ENCODE measurements at regions not wholly inside any gene's neighbourhood (a gene's known extent, or its start where the extent isn't known, plus 50 kb on each side); places are given as distances from the start of the nearest gene placed in this dataset.

GRCh38 chr7:119283353-119283752 lies 989.6 kb upstream of the KCND2 start:
- H4K91ac ChIP-seq (ENCODE audit: insufficient read depth, low read depth, low read length), result no peak overlapping the region
- no TSS peak for BruUV-seq (replicated peaks)
- H3K23ac ChIP-seq (ENCODE audit: low read depth, low read length), result no peak overlapping the region
- no peak for ATAC-seq (ENCODE audit: low read depth)
- dilution Hi-C loops (cut with HindIII; ENCODE audit: low sequenced_read_pairs, unreplicated experiment), result no loop called here
- DNase-seq, result no peak
- intact Hi-C loops (cut with micrococcal nuclease), result no loop called here
- no peak overlapping the region for H4K5ac ChIP-seq (ENCODE audit: low read depth, low read length)
- H2BK5ac ChIP-seq (ENCODE audit: low read depth, low read length, poor library complexity, severe bottlenecking), result no peak overlapping the region
- H3K36me3 ChIP-seq (ENCODE audit: control insufficient read depth, insufficient read depth, low read length), result no peaks in the 10 kb centered on the region
- H3K4me2 ChIP-seq (ENCODE audit: low read depth, low read length), result no peak overlapping the region
- H3K79me1 ChIP-seq (ENCODE audit: low read depth in 1 of 2, low read length in 2 of 2), result no peaks in the 10 kb centered on the region
- no peak overlapping the region for H2AK9ac ChIP-seq (replicated peaks; ENCODE audit: low read depth, low read length, poor library complexity)
- no CpG with 5 or more reads among the region's 3 CpGs for WGBS, 2 experiments (ENCODE audit: extremely low coverage in 2 of 2, insufficient read length in 1 of 2)
- H2BK120ac ChIP-seq (ENCODE audit: low read depth, low read length), result no peak overlapping the region
- H3K4me1 ChIP-seq (ENCODE audit: control insufficient read depth, insufficient read depth, low read length), result no peaks in the 10 kb centered on the region
- in situ Hi-C loops (cut with MboI; ENCODE audit: low sequenced_read_pairs), result no loop called here
- H3K14ac ChIP-seq (replicated peaks; ENCODE audit: low read depth, low read length), result no peak overlapping the region
- no peak overlapping the region for H3K9ac ChIP-seq (ENCODE audit: low read depth, low read length)
- H2AK5ac ChIP-seq (ENCODE audit: low read depth, low read length), result no peak overlapping the region
- 0 out of 2 replicates have a peak, but pooled peaks cover 3% of the 10 kb centered on the region for H3K9me3 ChIP-seq (ENCODE audit: control insufficient read depth, insufficient read depth, low read length)
- H3K56ac ChIP-seq (ENCODE audit: extremely low read depth, insufficient read depth, low read length), result no peak overlapping the region
- H3K9me1 ChIP-seq (ENCODE audit: insufficient read depth, low read length), result no peaks in the 10 kb centered on the region
- ChIA-PET POLR2A (ENCODE audit: unreplicated experiment) (no interaction called here), CTCF (no interaction called here)
- no peak overlapping the region for H2AFZ ChIP-seq (replicated peaks; ENCODE audit: low read length, poor library complexity)
- no peak overlapping the region for H3K4ac ChIP-seq (ENCODE audit: low read depth, low read length)
- H3K18ac ChIP-seq (ENCODE audit: low read depth, low read length), result no peak overlapping the region
- H2BK15ac ChIP-seq (ENCODE audit: low read depth, low read length), result no peak overlapping the region
- no peak overlapping the region for H2BK20ac ChIP-seq (ENCODE audit: low read depth, low read length)
- TF ChIP-seq MXI1 (IDR thresholded peaks at IDR 0.05; ENCODE audit: borderline replicate concordance, low read depth, low read length), result no peak
- TF ChIP-seq RAD21 (IDR thresholded peaks at IDR 0.05; ENCODE audit: low read length), result no peak
- no peak for TF ChIP-seq ELK1 (IDR thresholded peaks at IDR 0.05; ENCODE audit: borderline replicate concordance, low read depth, low read length)
- TF ChIP-seq CHD1 (IDR thresholded peaks at IDR 0.05; ENCODE audit: low read depth, low read length), result no peak
- no peak for TF ChIP-seq SMC3 (IDR thresholded peaks at IDR 0.05; ENCODE audit: low read depth, low read length)
- TF ChIP-seq NFE2L2 (IDR thresholded peaks at IDR 0.05; ENCODE audit: low read depth, low read length), result no peak
- no peak for TF ChIP-seq FOS (IDR thresholded peaks at IDR 0.05; ENCODE audit: low read depth, low read length)
- TF ChIP-seq MAZ (IDR thresholded peaks at IDR 0.05; ENCODE audit: borderline replicate concordance, low read depth, low read length), result no peak
- no peak for TF ChIP-seq CEBPB (IDR thresholded peaks at IDR 0.05; ENCODE audit: low read depth, low read length)
- TF ChIP-seq RFX5 (IDR thresholded peaks at IDR 0.05; ENCODE audit: low read depth, low read length), result no peak
- no peak for TF ChIP-seq POLR2A (IDR thresholded peaks at IDR 0.05; ENCODE audit: low read depth, low read length)
- TF ChIP-seq CTCF (conservative IDR thresholded peaks at IDR 0.05; ENCODE audit: low read depth, low read length), result no peak
- TF ChIP-seq USF2 (IDR thresholded peaks at IDR 0.05; ENCODE audit: low read depth, low read length), result no peak
- TF ChIP-seq MAFK (IDR thresholded peaks at IDR 0.05; ENCODE audit: low read depth, low read length), result no peak
- no peak for TF ChIP-seq BHLHE40 (IDR thresholded peaks at IDR 0.05; ENCODE audit: low read depth, low read length)
- no peak for TF ChIP-seq RCOR1 (IDR thresholded peaks at IDR 0.05; ENCODE audit: insufficient replicate concordance, low read length)
- no peak overlapping the region for H3K27ac ChIP-seq (ENCODE audit: insufficient read depth, low read length)
- no peaks in the 10 kb centered on the region for H3K27me3 ChIP-seq (ENCODE audit: control insufficient read depth, insufficient read depth, low read length)
- H4K20me1 ChIP-seq (ENCODE audit: insufficient read depth, low read length), result no peaks in the 10 kb centered on the region
- no peak overlapping the region for H4K8ac ChIP-seq (ENCODE audit: low read depth in 2 of 2, low read length in 2 of 2)
- H3K4me3 ChIP-seq (ENCODE audit: insufficient read depth, low read depth, low read length), result no peak overlapping the region

Data from IMR-90 (cell line).